ENCODE measurements at regions not wholly inside any gene's neighbourhood (a gene's known extent, or its start where the extent isn't known, plus 50 kb on each side); places are given as distances from the start of the nearest gene placed in this dataset.
A peak's percentile ranks its signal among the peaks of the same experiment; 100 is the strongest.

DNA sequence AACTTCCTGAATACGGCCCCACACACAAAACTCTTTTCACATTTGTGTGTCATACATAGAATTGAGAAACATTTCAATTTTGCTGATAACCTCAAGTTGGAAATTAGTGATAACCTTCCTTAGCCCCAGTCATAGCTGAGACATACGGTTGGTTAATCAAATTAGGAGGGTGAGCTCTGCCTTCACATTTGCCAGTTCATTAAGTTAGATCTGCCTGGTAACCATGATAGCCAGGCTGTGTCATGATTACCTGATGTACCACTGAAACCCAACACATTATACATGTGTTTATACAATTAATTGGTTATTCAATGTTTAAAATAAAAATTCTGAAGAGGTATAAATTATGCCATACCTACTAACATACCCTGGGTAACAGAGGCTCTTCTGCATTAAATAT lies 60.8 kb upstream of the RAB11FIP2 start:
- intact Hi-C loops (cut with DNase I), result loop anchor here (5.0 kb wide), 1 partner anchor 135 kb away; no protein-coding TSS in a partner anchor
- no peaks in the 10 kb centered on the region for H3K27me3 ChIP-seq
- TF ChIP-seq POLR2AphosphoS5 (IDR thresholded peaks at IDR 0.05) (no peak), CTCF (IDR thresholded peaks at IDR 0.05) (no peak), POLR2A (IDR thresholded peaks at IDR 0.05; ENCODE audit: low read depth) (no peak), EP300 (IDR thresholded peaks at IDR 0.05) (no peak)

DNA sequence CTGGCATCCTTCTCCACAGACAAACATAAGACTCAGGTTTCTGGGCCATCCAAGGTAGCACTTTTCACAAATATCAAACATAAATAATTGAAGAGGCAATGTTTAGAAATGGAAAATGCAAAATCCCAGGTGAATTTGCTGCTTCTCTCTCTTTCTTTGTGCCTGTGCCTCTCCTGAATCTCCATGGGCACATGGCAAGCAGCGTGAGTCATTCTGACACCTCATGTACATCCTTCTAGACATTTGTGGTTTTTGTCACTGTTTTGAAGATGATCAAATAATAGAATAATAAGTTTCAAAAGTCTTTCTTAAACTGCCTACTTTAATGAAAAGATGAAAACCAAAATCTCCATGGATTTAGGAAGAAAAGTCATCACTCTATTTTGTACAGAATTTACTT lies 60.3 kb upstream of the RAB11FIP2 start:
- TF ChIP-seq EP300 (IDR thresholded peaks at IDR 0.05), result no peak
- no peak for TF ChIP-seq POLR2AphosphoS5 (IDR thresholded peaks at IDR 0.05)
- TF ChIP-seq POLR2A (IDR thresholded peaks at IDR 0.05; ENCODE audit: low read depth), result no peak
- TF ChIP-seq CTCF (IDR thresholded peaks at IDR 0.05), result no peak
- WGBS, result 100% methylated on average over 1 of the region's 1 CpG
- intact Hi-C loops (cut with DNase I), result loop anchor here (5.0 kb wide), 1 partner anchor 135 kb away; no protein-coding TSS in a partner anchor

More for the DNA sequence above, 60.8 kb upstream of the RAB11FIP2 start:
- 79% methylated on average over 2 of the region's 2 CpGs for WGBS
- Histone ChIP-seq H3K36me3 (no peaks in the 10 kb centered on the region), H3K9me3 (no peaks in the 10 kb centered on the region), H3K4me3 (no peak overlapping the region), H3K4me1 (no peaks in the 10 kb centered on the region), H3K27ac (replicated peaks in 1 of 4) (no peak overlapping the region)
- DNase-seq (ENCODE audit: extremely low spot score), result no peak

DNA sequence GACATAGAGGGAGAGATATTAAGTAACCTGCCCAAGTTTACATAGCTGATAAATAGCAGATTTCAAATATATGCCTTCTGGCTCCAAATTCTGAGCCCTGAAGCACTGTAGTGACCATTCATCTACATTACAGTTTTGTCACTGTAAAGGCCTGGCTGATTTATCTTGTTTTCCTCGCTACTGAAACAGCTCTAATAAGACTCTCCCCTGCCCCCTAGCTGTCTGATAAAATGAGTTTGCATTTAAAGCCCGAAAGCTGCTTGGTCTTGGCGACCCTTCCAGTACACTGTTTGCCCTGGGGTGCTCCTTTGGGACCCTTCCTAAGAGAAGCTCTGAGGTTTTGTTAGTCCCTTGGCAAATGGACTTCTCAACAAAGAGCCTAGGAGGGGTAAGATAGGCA lies 59.7 kb upstream of the RAB11FIP2 start:
- H3K27me3 ChIP-seq, result no peaks in the 10 kb centered on the region
- intact Hi-C loops (cut with DNase I), result loop anchor here (5.0 kb wide), 1 partner anchor 136 kb away; no protein-coding TSS in a partner anchor
- no peaks in the 10 kb centered on the region for H3K36me3 ChIP-seq
- no peak for DNase-seq (ENCODE audit: extremely low spot score)
- no peaks in the 10 kb centered on the region for H3K9me3 ChIP-seq
- TF ChIP-seq EP300 (IDR thresholded peaks at IDR 0.05) (no peak), POLR2AphosphoS5 (IDR thresholded peaks at IDR 0.05) (no peak), CTCF (IDR thresholded peaks at IDR 0.05) (peak in 1 of 3 experiments; percentile 23), POLR2A (IDR thresholded peaks at IDR 0.05; ENCODE audit: low read depth) (no peak)
- H3K27ac ChIP-seq (replicated peaks in 1 of 4), result no peak overlapping the region
- WGBS, result 63% methylated on average over 3 of the region's 3 CpGs
- no peak overlapping the region for H3K4me3 ChIP-seq
- no peaks in the 10 kb centered on the region for H3K4me1 ChIP-seq

More for the DNA sequence above, 60.3 kb upstream of the RAB11FIP2 start:
- Histone ChIP-seq H3K27me3 (no peaks in the 10 kb centered on the region), H3K4me1 (no peaks in the 10 kb centered on the region), H3K9me3 (no peaks in the 10 kb centered on the region), H3K36me3 (no peaks in the 10 kb centered on the region), H3K27ac (replicated peaks in 1 of 4) (no peak overlapping the region), H3K4me3 (no peak overlapping the region)
- no peak for DNase-seq (ENCODE audit: extremely low spot score)

DNA sequence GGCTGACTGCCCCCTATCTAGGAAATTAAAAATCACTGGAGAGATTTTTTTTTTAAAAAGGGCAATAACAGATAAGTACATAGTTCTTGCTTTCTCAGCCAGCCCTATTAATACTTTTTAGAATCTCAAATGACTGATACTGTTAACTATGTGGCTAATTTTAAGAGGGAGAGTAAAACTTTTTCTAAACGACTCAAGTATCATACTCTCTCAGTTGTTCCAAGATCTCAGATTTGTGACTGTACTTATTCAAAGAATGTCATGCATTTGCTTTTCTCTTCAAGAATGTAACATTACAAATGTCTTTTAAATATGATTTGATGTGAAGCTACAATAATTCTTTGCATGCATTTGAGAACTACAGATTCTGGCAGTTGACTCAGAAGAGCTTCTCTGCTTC lies 55.4 kb upstream of the RAB11FIP2 start:
- Histone ChIP-seq H3K4me1 (no peaks in the 10 kb centered on the region), H3K27ac (replicated peaks in 1 of 4) (no peak overlapping the region), H3K4me3 (no peak overlapping the region), H3K9me3 (no peaks in the 10 kb centered on the region), H3K27me3 (no peaks in the 10 kb centered on the region), H3K36me3 (no peaks in the 10 kb centered on the region)
- 32% methylated on average over 1 of the region's 1 CpG for WGBS
- TF ChIP-seq POLR2A (IDR thresholded peaks at IDR 0.05; ENCODE audit: low read depth) (no peak), POLR2AphosphoS5 (IDR thresholded peaks at IDR 0.05) (no peak), CTCF (IDR thresholded peaks at IDR 0.05) (no peak), EP300 (IDR thresholded peaks at IDR 0.05) (no peak)
- intact Hi-C loops (cut with DNase I), result no loop called here
- DNase-seq (ENCODE audit: extremely low spot score), result no peak

- DNase-seq (ENCODE audit: extremely low spot score), result no peak
- H3K36me3 ChIP-seq, result no peaks in the 10 kb centered on the region
- no peak for TF ChIP-seq CTCF (IDR thresholded peaks at IDR 0.05)
- no peak for TF ChIP-seq POLR2AphosphoS5 (IDR thresholded peaks at IDR 0.05)
- TF ChIP-seq POLR2A (IDR thresholded peaks at IDR 0.05; ENCODE audit: low read depth), result no peak
- no peak for TF ChIP-seq EP300 (IDR thresholded peaks at IDR 0.05)
- no peak overlapping the region for H3K4me3 ChIP-seq
- intact Hi-C loops (cut with DNase I), result no loop called here
- no peaks in the 10 kb centered on the region for H3K27me3 ChIP-seq
- H3K27ac ChIP-seq (replicated peaks in 1 of 4), result no peak overlapping the region
- no peaks in the 10 kb centered on the region for H3K4me1 ChIP-seq
- no peaks in the 10 kb centered on the region for H3K9me3 ChIP-seq
- 87% methylated on average over 3 of the region's 3 CpGs for WGBS
Measured at GRCh38 chr10:118101501-118101900, 54.8 kb upstream of the RAB11FIP2 start.
